SH-SY5Y (cell line): ENCODE measurements at regions not wholly inside any gene's neighbourhood (a gene's known extent, or its start where the extent isn't known, plus 50 kb on each side); places are given as distances from the start of the nearest gene placed in this dataset.

Source experiments
- GATA2 ChIP-seq: IDR thresholded peaks from 2 replicates; pipeline ENCODE4 v1.6.1; 2011; ENCODE audit warnings: mild to moderate bottlenecking, low read depth, low read length
- GATA3 ChIP-seq: IDR thresholded peaks from 2 replicates; pipeline ENCODE4 v1.6.1; 2011; ENCODE audit warnings: low read depth, mild to moderate bottlenecking, low read length, moderate library complexity

- TF ChIP-seq GATA3 (no peak), GATA2 (no peak)
Measured at GRCh38 chrX:39507034-39507433, 590.7 kb downstream of the BCOR start.
